ENCODE measurements at regions not wholly inside any gene's neighbourhood (a gene's known extent, or its start where the extent isn't known, plus 50 kb on each side); places are given as distances from the start of the nearest gene placed in this dataset.

- Mint-ChIP-seq H3K27me3 (peaks cover 16 to 69% (median 29%) of the 10 kb centered on the region in 5 donors), H3K4me3 (no peak overlapping the region), H3K4me1 (peaks cover 0 to 2% (median 0%) of the 10 kb centered on the region in 4 donors), H3K36me3 (no peaks in the 10 kb centered on the region), H3K27ac (no peak overlapping the region), H3K9me3 (peaks cover 0 to 2% (median 0%) of the 10 kb centered on the region in 9 donors)
- POLR2A ChIA-PET = no interaction called here
- DNase-seq (no peak), ATAC-seq (no peak)
Observed at GRCh38 chr22:27269751-27270543, 531.6 kb downstream of the MN1 start.

GRCh38 chr22:27270818-27271510 is 530.6 kb downstream of the MN1 start:
- peaks cover 20 to 78% (median 34%) of the 10 kb centered on the region in 5 donors for H3K27me3 Mint-ChIP-seq
- POLR2A ChIA-PET = no interaction called here
- H3K27ac Mint-ChIP-seq = no peak overlapping the region
- H3K4me3 Mint-ChIP-seq = no peak overlapping the region
- H3K36me3 Mint-ChIP-seq = no peaks in the 10 kb centered on the region
- H3K4me1 Mint-ChIP-seq = peaks cover 0 to 2% (median 0%) of the 10 kb centered on the region in 4 donors
- DNase-seq (no peak), ATAC-seq (no peak)
- peaks cover 0 to 2% (median 0%) of the 10 kb centered on the region in 9 donors for H3K9me3 Mint-ChIP-seq

GRCh38 chr22:27273436-27273835 is 528.1 kb downstream of the MN1 start:
- POLR2A ChIA-PET = no interaction called here
- ATAC-seq (no peak), DNase-seq (no peak)
- Mint-ChIP-seq H3K27ac (no peak overlapping the region), H3K4me1 (peaks cover 0 to 2% (median 0%) of the 10 kb centered on the region in 4 donors), H3K9me3 (peaks cover 0 to 4% (median 0%) of the 10 kb centered on the region in 9 donors), H3K27me3 (peaks cover 20 to 100% (median 30%) of the 10 kb centered on the region in 5 donors), H3K4me3 (no peak overlapping the region), H3K36me3 (peaks cover 0 to 9% (median 0%) of the 10 kb centered on the region in 3 donors)

GRCh38 chr22:27273853-27274252 is 527.7 kb downstream of the MN1 start:
- H3K4me3 Mint-ChIP-seq = no peak overlapping the region
- POLR2A ChIA-PET = no interaction called here
- H3K4me1 Mint-ChIP-seq = peaks cover 0 to 2% (median 0%) of the 10 kb centered on the region in 4 donors
- peaks cover 0 to 9% (median 0%) of the 10 kb centered on the region in 3 donors for H3K36me3 Mint-ChIP-seq
- ATAC-seq = no peak
- DNase-seq = no peak
- H3K27ac Mint-ChIP-seq = no peak overlapping the region
- peaks cover 0 to 4% (median 0%) of the 10 kb centered on the region in 9 donors for H3K9me3 Mint-ChIP-seq
- peaks cover 20 to 100% (median 31%) of the 10 kb centered on the region in 5 donors for H3K27me3 Mint-ChIP-seq

- Mint-ChIP-seq H3K4me3 (no peak overlapping the region), H3K36me3 (peaks cover 0 to 9% (median 0%) of the 10 kb centered on the region in 3 donors), H3K27me3 (peaks cover 19 to 99% (median 29%) of the 10 kb centered on the region in 5 donors), H3K4me1 (peaks cover 0 to 2% (median 0%) of the 10 kb centered on the region in 4 donors), H3K27ac (peak overlapping the region in 1 of 10 donors; percentile 41), H3K9me3 (peaks cover 0 to 4% (median 0%) of the 10 kb centered on the region in 9 donors)
- no peak for ATAC-seq
- DNase-seq = no peak
- POLR2A ChIA-PET = no interaction called here
Observed at GRCh38 chr22:27274770-27275449, 526.6 kb downstream of the MN1 start.

- POLR2A ChIA-PET = no interaction called here
- Mint-ChIP-seq H3K9me3 (peaks cover 0 to 11% (median 4%) of the 10 kb centered on the region in 9 donors), H3K27me3 (peaks cover 13 to 59% (median 16%) of the 10 kb centered on the region in 5 donors), H3K4me1 (no peaks in the 10 kb centered on the region), H3K36me3 (peaks cover 0 to 9% (median 0%) of the 10 kb centered on the region in 3 donors), H3K4me3 (no peak overlapping the region), H3K27ac (no peak overlapping the region)
- ATAC-seq (no peak), DNase-seq (no peak)
Observed at GRCh38 chr22:27278946-27279345, 522.6 kb downstream of the MN1 start.

- Mint-ChIP-seq H3K27me3 (peaks cover 10 to 32% (median 12%) of the 10 kb centered on the region in 5 donors), H3K27ac (no peak overlapping the region), H3K9me3 (peaks cover 0 to 12% (median 4%) of the 10 kb centered on the region in 9 donors), H3K36me3 (no peaks in the 10 kb centered on the region), H3K4me1 (no peaks in the 10 kb centered on the region), H3K4me3 (no peak overlapping the region)
- POLR2A ChIA-PET = no interaction called here
- DNase-seq = no peak
- ATAC-seq = no peak
Observed at GRCh38 chr22:27283240-27283639, 518.3 kb downstream of the MN1 start.

GRCh38 chr22:27283714-27284113 is 517.8 kb downstream of the MN1 start:
- Mint-ChIP-seq H3K4me1 (no peaks in the 10 kb centered on the region), H3K27ac (no peak overlapping the region), H3K36me3 (no peaks in the 10 kb centered on the region), H3K9me3 (peaks cover 0 to 12% (median 4%) of the 10 kb centered on the region in 9 donors), H3K27me3 (peaks cover 6 to 28% (median 11%) of the 10 kb centered on the region in 5 donors), H3K4me3 (no peak overlapping the region)
- no peak for ATAC-seq
- POLR2A ChIA-PET = no interaction called here
- no peak for DNase-seq

- ATAC-seq = no peak
- no peak overlapping the region for H3K4me3 Mint-ChIP-seq
- POLR2A ChIA-PET = no interaction called here
- no peaks in the 10 kb centered on the region for H3K36me3 Mint-ChIP-seq
- no peaks in the 10 kb centered on the region for H3K4me1 Mint-ChIP-seq
- H3K27ac Mint-ChIP-seq = no peak overlapping the region
- peaks cover 0 to 12% (median 4%) of the 10 kb centered on the region in 9 donors for H3K9me3 Mint-ChIP-seq
- no peak for DNase-seq
- peaks cover 6 to 27% (median 11%) of the 10 kb centered on the region in 5 donors for H3K27me3 Mint-ChIP-seq
Observed at GRCh38 chr22:27284324-27284723, 517.2 kb downstream of the MN1 start.

GRCh38 chr22:27286711-27287110 is 514.8 kb downstream of the MN1 start:
- DNase-seq = no peak
- Mint-ChIP-seq H3K27me3 (peaks cover 5 to 20% (median 9%) of the 10 kb centered on the region in 5 donors), H3K9me3 (peaks cover 0 to 12% (median 3%) of the 10 kb centered on the region in 9 donors), H3K27ac (no peak overlapping the region), H3K4me1 (no peaks in the 10 kb centered on the region), H3K36me3 (no peaks in the 10 kb centered on the region), H3K4me3 (no peak overlapping the region)
- no peak for ATAC-seq
- POLR2A ChIA-PET = no interaction called here

- H3K4me3 Mint-ChIP-seq = no peak overlapping the region
- DNase-seq (no peak), ATAC-seq (no peak)
- H3K36me3 Mint-ChIP-seq = no peaks in the 10 kb centered on the region
- H3K27me3 Mint-ChIP-seq = peaks cover 17 to 37% (median 27%) of the 10 kb centered on the region in 5 donors
- H3K4me1 Mint-ChIP-seq = no peaks in the 10 kb centered on the region
- no peaks in the 10 kb centered on the region for H3K9me3 Mint-ChIP-seq
- POLR2A ChIA-PET = no interaction called here
- no peak overlapping the region for H3K27ac Mint-ChIP-seq
Observed at GRCh38 chr22:27292542-27293299, 508.8 kb downstream of the MN1 start.

- no peaks in the 10 kb centered on the region for H3K9me3 Mint-ChIP-seq
- H3K27me3 Mint-ChIP-seq = peaks cover 23 to 48% (median 37%) of the 10 kb centered on the region in 5 donors
- H3K27ac Mint-ChIP-seq = no peak overlapping the region
- no peak overlapping the region for H3K4me3 Mint-ChIP-seq
- POLR2A ChIA-PET = no interaction called here
- no peak for DNase-seq
- no peaks in the 10 kb centered on the region for H3K36me3 Mint-ChIP-seq
- H3K4me1 Mint-ChIP-seq = peaks cover 0 to 6% (median 4%) of the 10 kb centered on the region in 4 donors
- ATAC-seq = no peak
Observed at GRCh38 chr22:27293721-27294445, 507.7 kb downstream of the MN1 start.

Measured in naive thymus-derived CD8-positive, alpha-beta T cell (primary cell).